ENCODE measurements at regions not wholly inside any gene's neighbourhood (a gene's known extent, or its start where the extent isn't known, plus 50 kb on each side); places are given as distances from the start of the nearest gene placed in this dataset.

- no peak for DNase-seq
Observed at GRCh38 chr1:84759756-84760155, 69.5 kb upstream of the SSX2IP start.

GRCh38 chr1:84758968-84759491, 68.8 kb upstream of the SSX2IP start:
- no peak for DNase-seq

GRCh38 chr1:84758476-84758875, 68.2 kb upstream of the SSX2IP start:
- no peak for DNase-seq

DNA sequence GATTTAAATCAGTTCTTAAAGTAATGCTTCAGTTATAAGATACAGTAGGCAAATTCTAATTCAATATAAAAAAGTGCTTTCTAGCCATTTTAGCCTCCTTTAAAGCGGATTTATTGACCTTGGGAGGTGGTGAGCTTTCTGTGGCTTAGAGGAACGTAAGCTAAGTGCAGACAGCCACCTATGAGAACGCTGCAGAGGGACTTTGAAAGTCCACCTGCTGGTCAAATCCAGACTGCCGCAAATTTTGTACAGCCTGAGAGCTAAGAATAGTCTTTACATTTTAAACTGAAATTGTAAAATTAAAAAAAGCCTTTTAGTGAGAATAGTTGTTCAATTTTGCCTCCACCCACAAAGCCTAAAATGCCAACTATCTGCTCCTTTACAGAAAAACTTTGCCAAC, 67.0 kb upstream of the SSX2IP start:
- DNase-seq: no peak

DNA sequence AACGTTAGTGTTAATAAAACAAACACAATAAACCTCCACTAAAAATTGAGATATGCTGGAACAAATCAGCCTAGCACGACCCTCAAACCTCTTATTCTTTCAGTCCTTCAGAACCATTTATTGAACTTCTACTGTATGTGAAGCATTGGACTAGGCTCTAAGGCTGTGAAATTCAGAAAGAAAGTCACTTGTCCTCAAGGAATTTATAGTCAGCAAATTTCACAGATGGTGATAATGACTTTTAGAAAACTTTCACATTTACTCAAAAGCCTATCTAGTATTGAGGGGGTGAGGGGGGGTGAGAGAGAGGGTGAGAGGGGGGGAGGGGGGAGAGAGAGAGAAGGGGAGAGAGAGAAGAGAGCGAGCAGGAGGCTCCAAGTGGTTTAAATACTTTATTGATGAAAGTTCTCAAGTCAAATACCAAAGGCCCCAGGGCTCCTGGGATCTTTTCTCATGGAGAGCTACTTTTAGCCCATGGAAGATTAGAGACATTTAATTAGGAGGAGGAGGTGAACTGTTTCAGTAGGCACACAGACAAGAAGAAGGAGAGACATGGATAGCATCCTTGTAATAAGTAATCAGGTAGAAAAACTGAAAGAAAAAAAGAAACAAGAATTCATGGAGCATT, 66.3 kb upstream of the SSX2IP start:
- DNase-seq: no peak

GRCh38 chr1:84756001-84756400, 65.7 kb upstream of the SSX2IP start:
- no peak for DNase-seq

GRCh38 chr1:84755216-84755615, 65.0 kb upstream of the SSX2IP start:
- no peak for DNase-seq

- no peak for DNase-seq
Observed at GRCh38 chr1:84754386-84754703, 64.1 kb upstream of the SSX2IP start.

GRCh38 chr1:84753516-84754385, 63.5 kb upstream of the SSX2IP start:
- DNase-seq: peak; percentile 88

GRCh38 chr1:84750110-84750730, 60.0 kb upstream of the SSX2IP start:
- DNase-seq: no peak

- DNase-seq: no peak
Observed at GRCh38 chr1:84749427-84749826, 59.2 kb upstream of the SSX2IP start.

GRCh38 chr1:84748364-84748763, 58.1 kb upstream of the SSX2IP start:
- no peak for DNase-seq

DNA sequence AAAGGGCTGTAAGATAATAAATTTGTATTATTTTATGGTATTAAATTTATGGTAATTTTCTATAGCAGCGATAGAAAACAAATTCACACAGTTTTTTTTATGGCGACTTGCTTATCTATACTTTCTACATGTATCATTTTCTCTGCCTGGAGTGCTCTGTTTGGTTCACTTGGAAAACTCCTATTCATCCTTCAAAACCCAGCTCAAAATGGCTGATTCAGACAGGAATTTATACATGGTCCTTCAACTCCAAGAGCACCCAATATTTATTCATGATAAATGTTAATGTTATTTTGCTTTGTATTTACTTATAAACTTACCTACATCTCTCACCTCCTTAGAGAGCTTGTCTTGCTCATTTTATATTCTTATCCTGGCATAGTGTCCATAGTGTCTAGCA, 55.6 kb upstream of the SSX2IP start:
- no peak for DNase-seq

GRCh38 chr1:84743896-84744295, 53.6 kb upstream of the SSX2IP start:
- no peak for DNase-seq

GRCh38 chr1:84742653-84743052, 52.4 kb upstream of the SSX2IP start:
- no peak for DNase-seq

- DNase-seq: no peak
Observed at GRCh38 chr1:84740050-84740714, 49.9 kb upstream of the SSX2IP start.
